AG09319 (cell line): ENCODE measurements at regions not wholly inside any gene's neighbourhood (a gene's known extent, or its start where the extent isn't known, plus 50 kb on each side); places are given as distances from the start of the nearest gene placed in this dataset.

Experiments used
- DNase-seq: peaks from one replicate; pipeline ENCODE4 v3.0.0-alpha.2; 2010; ENCODE audit warnings: low read depth; ENCODE audit errors: extremely low read depth
- CTCF ChIP-seq: IDR thresholded peaks from 2 replicates; pipeline ENCODE4 v1.5.1; 2011; ENCODE audit warnings: low read depth, mild to moderate bottlenecking, inconsistent platforms, low read length, moderate library complexity

GRCh38 chr15:62619526-62619925 lies 423.0 kb upstream of the TPM1 start:
- TF ChIP-seq CTCF = no peak
- no peak for DNase-seq

- DNase-seq = no peak
- TF ChIP-seq CTCF = no peak
These were observed 419.8 kb upstream of the TPM1 start for GRCh38 chr15:62622775-62623174.

GRCh38 chr15:62624547-62625378 lies 417.8 kb upstream of the TPM1 start:
- peak; percentile 68 for DNase-seq
- no peak for TF ChIP-seq CTCF

- TF ChIP-seq CTCF = no peak
These were observed 417.0 kb upstream of the TPM1 start for GRCh38 chr15:62625429-62626033.

GRCh38 chr15:62626903-62627302 lies 415.6 kb upstream of the TPM1 start:
- no peak for TF ChIP-seq CTCF
- no peak for DNase-seq

More at GRCh38 chr15:62625429-62626033, 417.0 kb upstream of the TPM1 start:
- DNase-seq = peak; percentile 92

- DNase-seq = no peak
- TF ChIP-seq CTCF = no peak
These were observed 411.3 kb upstream of the TPM1 start for GRCh38 chr15:62631076-62631724.

GRCh38 chr15:62636823-62637573 lies 405.5 kb upstream of the TPM1 start:
- no peak for TF ChIP-seq CTCF
- DNase-seq = no peak
